LNCAP (cell line): ENCODE measurements at regions not wholly inside any gene's neighbourhood (a gene's known extent, or its start where the extent isn't known, plus 50 kb on each side); places are given as distances from the start of the nearest gene placed in this dataset.

Experiments used
- TF ChIP-seq, protein P1 (sequence below): fragments of 450-650 bp; IDR thresholded peaks from 2 replicates; pipeline ENCODE4 v1.5.1; 2017; ENCODE audit warnings: mild to moderate bottlenecking

DNA sequence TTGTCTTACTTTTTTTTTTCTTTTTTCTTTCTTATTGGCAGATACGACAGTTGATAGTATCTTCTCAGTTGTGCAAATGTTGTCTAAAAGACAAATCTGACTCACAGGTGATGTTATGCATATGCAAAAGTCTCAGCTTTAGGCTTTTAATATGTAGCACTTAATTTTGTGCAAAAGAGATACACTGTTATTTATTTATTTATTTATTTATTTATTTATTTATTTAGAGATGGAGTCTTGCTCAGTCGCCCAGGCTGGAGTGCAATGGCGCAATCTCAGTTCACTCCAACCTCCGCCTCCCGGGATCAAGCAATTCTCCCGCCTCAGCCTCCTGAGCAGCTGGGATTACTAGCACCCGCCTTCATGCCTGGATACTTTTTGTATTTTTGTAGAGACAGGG lies 383.9 kb upstream of the PCDH9 start:
- TF ChIP-seq, protein P1, sequence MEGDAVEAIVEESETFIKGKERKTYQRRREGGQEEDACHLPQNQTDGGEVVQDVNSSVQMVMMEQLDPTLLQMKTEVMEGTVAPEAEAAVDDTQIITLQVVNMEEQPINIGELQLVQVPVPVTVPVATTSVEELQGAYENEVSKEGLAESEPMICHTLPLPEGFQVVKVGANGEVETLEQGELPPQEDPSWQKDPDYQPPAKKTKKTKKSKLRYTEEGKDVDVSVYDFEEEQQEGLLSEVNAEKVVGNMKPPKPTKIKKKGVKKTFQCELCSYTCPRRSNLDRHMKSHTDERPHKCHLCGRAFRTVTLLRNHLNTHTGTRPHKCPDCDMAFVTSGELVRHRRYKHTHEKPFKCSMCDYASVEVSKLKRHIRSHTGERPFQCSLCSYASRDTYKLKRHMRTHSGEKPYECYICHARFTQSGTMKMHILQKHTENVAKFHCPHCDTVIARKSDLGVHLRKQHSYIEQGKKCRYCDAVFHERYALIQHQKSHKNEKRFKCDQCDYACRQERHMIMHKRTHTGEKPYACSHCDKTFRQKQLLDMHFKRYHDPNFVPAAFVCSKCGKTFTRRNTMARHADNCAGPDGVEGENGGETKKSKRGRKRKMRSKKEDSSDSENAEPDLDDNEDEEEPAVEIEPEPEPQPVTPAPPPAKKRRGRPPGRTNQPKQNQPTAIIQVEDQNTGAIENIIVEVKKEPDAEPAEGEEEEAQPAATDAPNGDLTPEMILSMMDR: no peak

DNA sequence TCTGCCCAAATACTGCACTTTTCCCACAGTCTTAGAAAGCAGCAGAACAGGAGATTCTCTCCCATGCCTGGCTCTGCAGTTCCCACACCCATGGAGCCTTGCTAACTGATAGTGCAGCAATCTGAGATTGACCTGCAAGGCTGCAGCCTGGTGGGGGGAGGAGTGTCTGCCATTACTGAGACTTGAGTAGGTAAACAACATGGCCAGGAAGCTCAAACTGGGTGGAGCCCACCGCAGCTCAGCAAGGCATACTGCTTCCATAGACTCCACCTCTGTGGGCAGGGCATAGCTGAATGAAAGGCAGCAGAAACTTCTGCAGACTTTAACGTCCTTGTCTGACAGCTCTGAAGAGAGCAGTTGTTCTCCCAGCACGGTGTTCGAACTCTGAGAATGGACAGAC lies 358.5 kb upstream of the PCDH9 start:
- TF ChIP-seq, protein P1: no peak

DNA sequence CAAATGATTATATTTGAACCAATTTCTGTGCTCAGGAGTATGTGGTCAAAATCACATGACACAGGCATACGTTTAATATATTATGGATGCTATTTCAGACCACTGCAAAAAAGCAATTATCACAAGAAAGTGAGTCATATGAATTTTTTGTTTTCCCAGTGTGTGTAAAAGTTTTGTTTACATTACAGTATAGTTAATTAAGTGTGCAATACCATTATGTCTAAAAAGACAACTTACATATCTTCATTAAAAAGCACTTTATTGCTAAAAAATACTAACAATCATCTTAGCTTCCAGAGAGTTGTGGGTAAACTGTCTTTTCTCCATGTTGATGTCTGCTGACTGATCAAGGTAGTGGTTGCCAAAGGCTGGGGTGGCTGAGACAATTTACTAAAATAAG lies 347.2 kb upstream of the PCDH9 start:
- TF ChIP-seq, protein P1: no peak

DNA sequence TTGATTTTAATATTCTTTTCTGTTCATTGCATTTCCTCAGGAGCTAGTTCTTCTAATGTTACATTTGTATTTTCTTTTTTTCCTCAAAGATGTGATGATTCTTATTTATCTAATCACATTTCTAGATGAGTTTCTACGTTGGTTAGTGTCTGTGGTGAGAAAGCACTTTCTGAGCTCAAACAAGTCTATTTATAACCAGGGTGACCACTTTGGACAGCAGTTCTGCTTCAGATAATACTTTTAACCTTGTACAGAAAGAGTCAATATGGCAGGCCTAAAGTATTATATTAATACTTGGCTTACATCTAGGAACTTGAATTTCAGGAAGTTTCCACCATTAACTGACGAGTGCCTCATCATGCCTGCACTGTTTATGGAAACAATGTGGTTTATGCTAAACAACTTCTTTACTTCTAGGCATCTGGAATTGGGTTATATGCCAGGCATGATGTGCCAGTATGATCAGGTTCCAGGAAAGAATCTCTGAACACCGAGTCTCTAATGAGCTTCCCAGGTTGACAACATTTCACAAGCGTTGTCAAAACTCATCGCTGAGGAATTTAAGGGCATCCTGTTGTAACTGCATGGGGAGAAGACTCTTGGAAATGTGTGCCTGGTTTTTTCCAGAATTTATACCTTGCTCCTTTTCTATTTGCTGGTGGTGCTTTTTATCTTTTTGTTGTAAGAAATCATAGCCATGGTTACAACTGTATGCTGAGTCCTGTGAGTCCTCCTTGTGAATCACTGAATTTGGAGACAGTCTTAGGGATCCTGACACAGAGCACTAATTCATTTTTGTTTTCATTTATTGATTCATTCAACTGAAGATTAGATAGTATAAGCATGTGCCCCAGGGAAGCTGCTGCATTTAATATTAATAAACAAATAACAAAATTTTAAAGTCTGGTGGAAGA lies 344.4 kb upstream of the PCDH9 start:
- TF ChIP-seq, protein P1: no peak

DNA sequence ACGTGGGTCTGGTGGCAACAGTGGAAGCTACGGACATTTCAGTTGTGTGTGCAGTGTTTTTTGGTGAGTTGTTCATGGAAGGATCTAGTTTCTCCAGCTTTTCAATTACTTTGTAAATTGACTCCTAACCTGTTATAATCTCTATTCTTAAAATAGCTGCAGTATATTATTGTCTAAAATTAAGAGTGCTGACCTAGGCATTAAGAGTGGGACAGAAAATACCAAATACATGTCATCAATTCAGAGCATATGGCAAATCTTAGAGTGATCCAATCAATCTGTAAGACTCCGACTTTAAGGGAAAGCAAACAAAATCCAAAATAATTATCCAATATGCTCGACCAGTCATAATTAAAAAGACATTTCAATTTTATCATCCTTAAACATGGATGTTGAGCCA lies 338.1 kb upstream of the PCDH9 start:
- TF ChIP-seq, protein P1: no peak

DNA sequence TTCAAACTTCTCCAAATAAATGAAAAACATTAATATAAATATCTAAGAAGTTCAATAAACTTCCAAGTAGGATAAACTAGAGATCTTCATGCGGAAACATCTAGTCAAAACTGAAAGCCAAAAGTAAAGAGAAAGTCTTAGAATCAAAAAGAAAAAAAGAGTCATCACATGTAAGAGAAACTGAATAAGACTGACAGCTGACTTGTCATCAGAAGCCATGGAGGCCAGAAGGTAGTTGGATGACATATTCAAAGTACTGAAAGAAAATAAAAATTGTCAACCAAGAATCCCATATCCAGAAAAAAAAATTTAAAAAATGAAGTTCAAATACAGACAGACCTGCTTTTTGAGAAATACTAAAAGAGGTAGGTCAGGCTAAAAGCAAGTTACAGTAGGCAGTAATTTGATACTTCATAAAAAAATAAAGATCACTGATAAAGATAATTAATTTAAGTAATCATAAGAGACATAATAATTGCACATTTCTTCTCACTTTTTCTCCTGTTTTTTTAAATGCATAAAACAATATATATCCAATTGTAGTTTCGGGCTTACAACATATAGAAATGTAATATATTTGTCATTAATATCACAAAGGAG lies 327.6 kb upstream of the PCDH9 start:
- TF ChIP-seq, protein P1: no peak

DNA sequence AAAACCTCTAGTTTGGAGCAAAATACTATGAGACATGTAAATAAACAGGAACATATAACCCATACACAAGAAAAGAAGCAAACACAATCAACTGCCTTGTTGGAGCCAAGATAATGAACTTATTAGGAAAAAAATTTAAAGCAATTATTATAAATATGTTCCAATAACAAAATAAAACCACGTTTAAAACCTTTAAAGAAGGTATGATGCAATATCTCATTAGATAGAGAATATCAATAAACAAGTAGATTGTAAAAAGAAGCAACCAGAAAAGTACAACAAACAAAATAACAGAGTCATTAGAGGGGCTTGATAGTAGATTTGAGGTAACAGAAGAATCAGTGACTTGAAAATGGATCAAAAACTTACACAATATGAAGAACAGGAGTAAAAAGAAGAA lies 327.0 kb upstream of the PCDH9 start:
- TF ChIP-seq, protein P1: no peak
